ENCODE measurements at regions not wholly inside any gene's neighbourhood (a gene's known extent, or its start where the extent isn't known, plus 50 kb on each side); places are given as distances from the start of the nearest gene placed in this dataset.

GRCh38 chrX:102837847-102838246 lies 99.2 kb upstream of the RAB40AL start:
- in situ Hi-C loops (cut with HindIII; ENCODE audit: low sequenced_read_pairs): no loop called here
- no peak overlapping the region for H3K4me3 ChIP-seq (ENCODE audit: low read depth, low read length)

DNA sequence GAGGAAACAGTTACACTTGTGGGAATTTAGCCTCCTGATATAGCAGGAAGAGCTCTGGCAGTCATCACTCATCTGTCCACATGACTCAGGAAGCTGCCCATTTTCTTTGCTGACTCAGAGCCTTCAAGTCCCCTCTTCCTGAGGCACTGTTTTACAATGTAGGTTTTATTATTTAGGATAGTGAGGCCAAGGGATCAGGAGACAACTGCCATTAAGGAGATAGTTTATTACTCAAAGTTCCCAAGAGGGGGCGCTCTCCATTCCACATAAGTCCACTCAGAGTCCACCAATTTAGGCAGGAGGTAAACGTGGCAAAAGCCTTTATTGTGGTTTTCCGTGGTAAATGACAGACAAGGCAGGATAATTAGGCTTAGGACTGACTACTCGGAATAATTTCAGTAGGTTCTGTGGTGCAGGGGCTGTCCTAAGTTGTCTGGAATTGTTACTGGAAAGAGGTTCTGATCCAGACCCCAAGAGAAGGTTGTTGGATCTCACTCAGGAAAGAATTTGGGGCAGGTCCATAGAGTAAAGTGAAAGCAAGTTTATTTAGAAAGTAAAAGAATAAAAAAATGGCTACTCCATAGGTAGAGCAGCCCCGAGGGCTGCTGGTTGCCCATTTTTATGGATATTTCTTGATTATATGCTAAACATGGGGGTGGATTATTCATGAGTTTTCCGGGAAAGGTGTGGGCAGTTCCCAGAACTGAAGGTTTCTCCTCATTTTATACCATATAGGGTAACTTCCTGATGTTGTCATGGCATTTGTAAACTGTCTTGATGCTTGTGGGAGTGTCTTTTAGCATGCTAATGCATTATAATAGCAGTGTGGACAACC lies 96.0 kb upstream of the RAB40AL start:
- no peak overlapping the region for H3K4me3 ChIP-seq (ENCODE audit: low read depth, low read length)
- no peak for DNase-seq (ENCODE audit: low read depth)
- no peak for TF ChIP-seq CTCF (IDR thresholded peaks at IDR 0.05; ENCODE audit: low read depth, low read length, missing control alignments)
- in situ Hi-C loops (cut with HindIII; ENCODE audit: low sequenced_read_pairs): no loop called here

More at GRCh38 chrX:102837847-102838246, 99.2 kb upstream of the RAB40AL start:
- no peak for TF ChIP-seq CTCF (IDR thresholded peaks at IDR 0.05; ENCODE audit: low read depth, low read length, missing control alignments)
- no peak for DNase-seq (ENCODE audit: low read depth)

DNA sequence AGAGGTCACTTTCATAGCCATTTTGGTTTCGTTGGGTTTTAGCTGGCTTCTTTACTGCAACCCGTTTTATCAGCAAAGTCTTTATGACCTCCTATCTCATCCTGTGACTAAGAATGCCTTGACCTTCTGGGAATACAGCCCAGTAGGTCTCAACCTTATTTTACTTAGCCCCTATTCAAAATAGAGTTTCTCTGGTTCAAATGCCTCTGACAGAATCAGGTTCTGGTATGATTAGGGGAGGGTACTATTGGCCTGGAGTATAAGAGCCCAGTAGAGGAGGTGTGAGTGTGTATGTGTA lies 95.4 kb upstream of the RAB40AL start:
- in situ Hi-C loops (cut with HindIII; ENCODE audit: low sequenced_read_pairs): no loop called here

GRCh38 chrX:102845020-102845419 lies 92.1 kb upstream of the RAB40AL start:
- in situ Hi-C loops (cut with HindIII; ENCODE audit: low sequenced_read_pairs): no loop called here
- no peak overlapping the region for H3K4me3 ChIP-seq (ENCODE audit: low read depth, low read length)
- TF ChIP-seq CTCF (IDR thresholded peaks at IDR 0.05; ENCODE audit: low read depth, low read length, missing control alignments): no peak
- DNase-seq (ENCODE audit: low read depth): no peak

More for the DNA sequence above, 95.4 kb upstream of the RAB40AL start:
- H3K4me3 ChIP-seq (ENCODE audit: low read depth, low read length): no peak overlapping the region
- no peak for TF ChIP-seq CTCF (IDR thresholded peaks at IDR 0.05; ENCODE audit: low read depth, low read length, missing control alignments)
- no peak for DNase-seq (ENCODE audit: low read depth)

GRCh38 chrX:102846544-102847236 lies 90.4 kb upstream of the RAB40AL start:
- no peak overlapping the region for H3K4me3 ChIP-seq (ENCODE audit: low read depth, low read length)
- in situ Hi-C loops (cut with HindIII; ENCODE audit: low sequenced_read_pairs): no loop called here
- no peak for TF ChIP-seq CTCF (IDR thresholded peaks at IDR 0.05; ENCODE audit: low read depth, low read length, missing control alignments)
- DNase-seq (ENCODE audit: low read depth): no peak

- no peak for TF ChIP-seq CTCF (IDR thresholded peaks at IDR 0.05; ENCODE audit: low read depth, low read length, missing control alignments)
- H3K4me3 ChIP-seq (ENCODE audit: low read depth, low read length): no peak overlapping the region
- DNase-seq (ENCODE audit: low read depth): no peak
- in situ Hi-C loops (cut with HindIII; ENCODE audit: low sequenced_read_pairs): no loop called here
These were observed 89.7 kb upstream of the RAB40AL start for GRCh38 chrX:102847362-102847761.

Measured in astrocyte of the cerebellum (primary cell).